Liver (tissue), 3 donors: ENCODE measurements at regions not wholly inside any gene's neighbourhood (a gene's known extent, or its start where the extent isn't known, plus 50 kb on each side); places are given as distances from the start of the nearest gene placed in this dataset.

ENCODE experiments used
- EGR1 ChIP-seq, 2 donors: IDR thresholded peaks; 2 replicates each; pipeline ENCODE4 v1.6.1; 2016 to 2018; ENCODE audit warnings: antibody characterized with exemption in 2 of 2, low read depth in 2 of 2
- FOXA1 ChIP-seq: IDR thresholded peaks from 2 replicates; pipeline ENCODE4 v1.6.1; 2016; ENCODE audit warnings: antibody characterized with exemption
- TF ChIP-seq, protein P1 (sequence below): fragments of 150-350 bp; IDR thresholded peaks from 2 replicates; pipeline ENCODE4 v1.5.1; 2017; ENCODE audit warnings: improper control_type of control experiment, low read depth, low read length; ENCODE audit not compliant: missing input control
- TF ChIP-seq, protein P2 (sequence below): IDR thresholded peaks from 2 replicates; pipeline ENCODE4 v1.6.1; 2016; ENCODE audit warnings: antibody characterized with exemption, mild to moderate bottlenecking
- donor health status: healthy.
- donor health status: healthy.

DNA sequence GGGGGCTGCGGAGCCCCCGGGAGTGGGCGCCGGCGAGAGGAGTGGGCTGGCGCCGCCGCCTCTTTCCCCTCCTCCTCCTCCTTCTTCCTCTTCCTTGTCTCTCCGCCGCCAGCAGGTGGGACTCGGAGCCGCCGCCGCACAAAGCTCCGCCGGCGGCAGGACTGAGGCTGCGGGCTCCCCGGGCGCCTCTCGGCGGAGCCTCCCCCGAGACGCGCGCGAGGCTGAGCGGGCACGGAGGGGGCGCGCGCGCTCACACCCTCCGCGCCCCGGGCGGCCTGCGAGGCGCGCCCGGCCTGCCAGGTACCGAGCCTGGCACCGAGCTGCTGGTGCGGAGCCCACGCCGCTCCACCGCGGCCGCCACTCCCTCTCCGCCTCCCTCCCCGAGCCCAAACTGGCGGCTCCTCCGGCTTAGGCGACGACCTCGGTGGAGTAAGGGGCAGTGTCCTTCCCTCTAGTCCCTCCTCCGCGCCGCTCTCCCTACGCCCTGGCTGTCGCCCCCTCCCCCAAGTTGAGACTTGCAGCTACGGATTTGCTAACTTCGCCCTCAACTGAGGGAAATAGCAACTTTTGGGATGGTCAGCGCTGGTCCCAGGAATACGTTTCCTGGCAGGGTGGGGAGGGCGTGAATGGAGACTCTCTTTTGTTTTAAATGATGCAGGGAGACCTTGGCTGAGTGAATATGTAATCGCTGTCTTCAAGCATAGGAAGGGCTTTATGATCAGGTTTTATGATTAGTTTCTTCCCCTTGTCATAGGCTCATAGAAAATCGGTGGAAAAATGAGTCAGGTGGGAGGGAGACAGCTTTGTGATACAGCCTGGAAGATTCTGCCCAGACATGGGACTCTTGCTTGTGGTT lies 199.5 kb upstream of the CAND1 start:
- TF ChIP-seq, protein P1, sequence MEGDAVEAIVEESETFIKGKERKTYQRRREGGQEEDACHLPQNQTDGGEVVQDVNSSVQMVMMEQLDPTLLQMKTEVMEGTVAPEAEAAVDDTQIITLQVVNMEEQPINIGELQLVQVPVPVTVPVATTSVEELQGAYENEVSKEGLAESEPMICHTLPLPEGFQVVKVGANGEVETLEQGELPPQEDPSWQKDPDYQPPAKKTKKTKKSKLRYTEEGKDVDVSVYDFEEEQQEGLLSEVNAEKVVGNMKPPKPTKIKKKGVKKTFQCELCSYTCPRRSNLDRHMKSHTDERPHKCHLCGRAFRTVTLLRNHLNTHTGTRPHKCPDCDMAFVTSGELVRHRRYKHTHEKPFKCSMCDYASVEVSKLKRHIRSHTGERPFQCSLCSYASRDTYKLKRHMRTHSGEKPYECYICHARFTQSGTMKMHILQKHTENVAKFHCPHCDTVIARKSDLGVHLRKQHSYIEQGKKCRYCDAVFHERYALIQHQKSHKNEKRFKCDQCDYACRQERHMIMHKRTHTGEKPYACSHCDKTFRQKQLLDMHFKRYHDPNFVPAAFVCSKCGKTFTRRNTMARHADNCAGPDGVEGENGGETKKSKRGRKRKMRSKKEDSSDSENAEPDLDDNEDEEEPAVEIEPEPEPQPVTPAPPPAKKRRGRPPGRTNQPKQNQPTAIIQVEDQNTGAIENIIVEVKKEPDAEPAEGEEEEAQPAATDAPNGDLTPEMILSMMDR, result no peak
- TF ChIP-seq EGR1 (IDR thresholded peaks at IDR 0.05; ENCODE audit: low read depth in 2 of 2) (no peak), FOXA1 (no peak)
- TF ChIP-seq, protein P2, sequence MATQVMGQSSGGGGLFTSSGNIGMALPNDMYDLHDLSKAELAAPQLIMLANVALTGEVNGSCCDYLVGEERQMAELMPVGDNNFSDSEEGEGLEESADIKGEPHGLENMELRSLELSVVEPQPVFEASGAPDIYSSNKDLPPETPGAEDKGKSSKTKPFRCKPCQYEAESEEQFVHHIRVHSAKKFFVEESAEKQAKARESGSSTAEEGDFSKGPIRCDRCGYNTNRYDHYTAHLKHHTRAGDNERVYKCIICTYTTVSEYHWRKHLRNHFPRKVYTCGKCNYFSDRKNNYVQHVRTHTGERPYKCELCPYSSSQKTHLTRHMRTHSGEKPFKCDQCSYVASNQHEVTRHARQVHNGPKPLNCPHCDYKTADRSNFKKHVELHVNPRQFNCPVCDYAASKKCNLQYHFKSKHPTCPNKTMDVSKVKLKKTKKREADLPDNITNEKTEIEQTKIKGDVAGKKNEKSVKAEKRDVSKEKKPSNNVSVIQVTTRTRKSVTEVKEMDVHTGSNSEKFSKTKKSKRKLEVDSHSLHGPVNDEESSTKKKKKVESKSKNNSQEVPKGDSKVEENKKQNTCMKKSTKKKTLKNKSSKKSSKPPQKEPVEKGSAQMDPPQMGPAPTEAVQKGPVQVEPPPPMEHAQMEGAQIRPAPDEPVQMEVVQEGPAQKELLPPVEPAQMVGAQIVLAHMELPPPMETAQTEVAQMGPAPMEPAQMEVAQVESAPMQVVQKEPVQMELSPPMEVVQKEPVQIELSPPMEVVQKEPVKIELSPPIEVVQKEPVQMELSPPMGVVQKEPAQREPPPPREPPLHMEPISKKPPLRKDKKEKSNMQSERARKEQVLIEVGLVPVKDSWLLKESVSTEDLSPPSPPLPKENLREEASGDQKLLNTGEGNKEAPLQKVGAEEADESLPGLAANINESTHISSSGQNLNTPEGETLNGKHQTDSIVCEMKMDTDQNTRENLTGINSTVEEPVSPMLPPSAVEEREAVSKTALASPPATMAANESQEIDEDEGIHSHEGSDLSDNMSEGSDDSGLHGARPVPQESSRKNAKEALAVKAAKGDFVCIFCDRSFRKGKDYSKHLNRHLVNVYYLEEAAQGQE, result no peak
